IMR-90 (cell line): ENCODE measurements at regions not wholly inside any gene's neighbourhood (a gene's known extent, or its start where the extent isn't known, plus 50 kb on each side); places are given as distances from the start of the nearest gene placed in this dataset.

ENCODE experiments used
- ATAC-seq: fragments of 200-7000 bp; cut with Tn5 transposase; 2 replicates; pipeline ENCODE4 v1.9.1; 2020; ENCODE audit warnings: low read depth, mild to moderate bottlenecking, moderate library complexity
- BruUV-seq: library from RNA; stranded (reverse); fragments of 400-500 nt; replicated peaks from 2 replicates; lab custom pipeline; 2021; lab: Mats Ljungman, UMichigan
- CTCF ChIA-PET: fragments of 300-600 bp; formaldehyde crosslinking; extraction: SDS; loops from one replicate; lab custom pipeline; 2021; ENCODE audit warnings: antibody characterized with exemption; lab: Yijun Ruan, JAX
- POLR2A ChIA-PET: fragments of 300-600 bp; sonication (Branson Sonifier 250); formaldehyde crosslinking; loops from one replicate; lab custom pipeline; 2022; ENCODE audit warnings: antibody characterized with exemption; ENCODE audit not compliant: unreplicated experiment; lab: Charles Lee
- DNase-seq: peaks from one replicate; pipeline ENCODE4 v3.0.0; 2013
- H2AFZ ChIP-seq: replicated peaks from 2 replicates; pipeline ENCODE3; 2013; ENCODE audit warnings: low read length, mild to moderate bottlenecking; ENCODE audit not compliant: poor library complexity
- H2AK5ac ChIP-seq: 2 replicates; pipeline ENCODE4 v1.6.1; 2013; ENCODE audit warnings: low read depth, low read length, inconsistent platforms
- H2AK9ac ChIP-seq: replicated peaks from 2 replicates; pipeline ENCODE3; 2013; ENCODE audit warnings: mild to moderate bottlenecking, low read depth, low read length, moderate library complexity; ENCODE audit not compliant: poor library complexity
- H2BK120ac ChIP-seq: 2 replicates; pipeline ENCODE4 v1.6.1; 2013; ENCODE audit warnings: low read depth, low read length, inconsistent platforms
- H2BK15ac ChIP-seq: 3 replicates; pipeline ENCODE4 v1.6.1; 2013; ENCODE audit warnings: low read depth, low read length, inconsistent platforms
- H2BK20ac ChIP-seq: 2 replicates; pipeline ENCODE4 v1.6.1; 2013; ENCODE audit warnings: low read depth, mild to moderate bottlenecking, inconsistent platforms, low read length, moderate library complexity
- H2BK5ac ChIP-seq: 2 replicates; pipeline ENCODE4 v1.6.1; 2013; ENCODE audit warnings: mild to moderate bottlenecking, low read depth, low read length, inconsistent platforms; ENCODE audit not compliant: poor library complexity, severe bottlenecking
- H3K14ac ChIP-seq: replicated peaks from 2 replicates; pipeline ENCODE4 v1.6.1; 2013; ENCODE audit warnings: low read depth, low read length, inconsistent platforms
- H3K18ac ChIP-seq: 2 replicates; pipeline ENCODE4 v1.6.1; 2013; ENCODE audit warnings: low read depth, low read length, control low read depth
- H3K23ac ChIP-seq: 2 replicates; pipeline ENCODE4 v1.6.1; 2013; ENCODE audit warnings: low read depth, low read length, inconsistent platforms
- H3K27ac ChIP-seq: 2 replicates; pipeline ENCODE4 v1.5.1; 2013; ENCODE audit warnings: mild to moderate bottlenecking, control low read depth, low read length; ENCODE audit not compliant: insufficient read depth
- H3K27me3 ChIP-seq: 2 replicates; pipeline ENCODE4 v1.6.1; 2013; ENCODE audit warnings: low read length; ENCODE audit not compliant: control insufficient read depth, insufficient read depth
- H3K36me3 ChIP-seq: 2 replicates; pipeline ENCODE4 v1.6.1; 2013; ENCODE audit warnings: low read length, mixed read lengths; ENCODE audit not compliant: control insufficient read depth, insufficient read depth
- H3K4ac ChIP-seq: 2 replicates; pipeline ENCODE4 v1.6.1; 2013; ENCODE audit warnings: low read depth, low read length, inconsistent platforms
- H3K4me1 ChIP-seq: 2 replicates; pipeline ENCODE4 v1.6.1; 2013; ENCODE audit warnings: low read length, mixed read lengths; ENCODE audit not compliant: control insufficient read depth, insufficient read depth
- H3K4me2 ChIP-seq: 2 replicates; pipeline ENCODE4 v1.6.1; 2013; ENCODE audit warnings: low read depth, mild to moderate bottlenecking, control low read depth, low read length, moderate library complexity
- H3K4me3 ChIP-seq: 2 replicates; pipeline ENCODE4 v1.5.1; 2013; ENCODE audit warnings: low read depth, mild to moderate bottlenecking, control low read depth, low read length, moderate library complexity; ENCODE audit not compliant: insufficient read depth
- H3K56ac ChIP-seq: 2 replicates; pipeline ENCODE4 v1.6.1; 2013; ENCODE audit warnings: low read length, inconsistent platforms; ENCODE audit not compliant: insufficient read depth; ENCODE audit errors: extremely low read depth
- H3K79me1 ChIP-seq, 2 experiments: 2 replicates each; pipeline ENCODE4 v1.6.1; 2013; ENCODE audit warnings: low read length in 2 of 2, inconsistent platforms in 1 of 2, low read depth in 1 of 2
- H3K9ac ChIP-seq: 2 replicates; pipeline ENCODE4 v1.6.1; 2013; ENCODE audit warnings: low read depth, low read length, control low read depth
- H3K9me1 ChIP-seq: 2 replicates; pipeline ENCODE4 v1.6.1; 2013; ENCODE audit warnings: low read length, inconsistent platforms; ENCODE audit not compliant: insufficient read depth
- H3K9me3 ChIP-seq: 2 replicates; pipeline ENCODE4 v1.6.1; 2013; ENCODE audit warnings: low read length; ENCODE audit not compliant: control insufficient read depth, insufficient read depth
- H4K20me1 ChIP-seq: 2 replicates; pipeline ENCODE4 v1.6.1; 2013; ENCODE audit warnings: low read length, inconsistent platforms; ENCODE audit not compliant: insufficient read depth
- H4K5ac ChIP-seq: 2 replicates; pipeline ENCODE4 v1.6.1; 2013; ENCODE audit warnings: mild to moderate bottlenecking, low read depth, low read length, control low read depth
- H4K8ac ChIP-seq, 2 experiments: 2 replicates each; pipeline ENCODE4 v1.6.1; 2013; ENCODE audit warnings: low read depth in 2 of 2, low read length in 2 of 2, control low read depth in 1 of 2, inconsistent platforms in 1 of 2
- H4K91ac ChIP-seq: 2 replicates; pipeline ENCODE4 v1.6.1; 2013; ENCODE audit warnings: low read depth, low read length, inconsistent platforms; ENCODE audit not compliant: insufficient read depth
- BHLHE40 ChIP-seq: fragments of 150-350 bp; IDR thresholded peaks from 2 replicates; pipeline ENCODE4 v1.6.1; 2016; ENCODE audit warnings: mild to moderate bottlenecking, low read depth, low read length
- CEBPB ChIP-seq: IDR thresholded peaks from 2 replicates; pipeline ENCODE4 v1.6.1; 2012; ENCODE audit warnings: low read depth, low read length, improper control_type of control experiment
- CHD1 ChIP-seq: IDR thresholded peaks from 2 replicates; pipeline ENCODE4 v1.6.1; 2012; ENCODE audit warnings: low read depth, low read length, improper control_type of control experiment
- CTCF ChIP-seq: conservative IDR thresholded peaks from 2 replicates; pipeline ENCODE4 v1.5.1; 2012; ENCODE audit warnings: mild to moderate bottlenecking, low read depth, low read length, improper control_type of control experiment
- ELK1 ChIP-seq: fragments of 150-350 bp; IDR thresholded peaks from 2 replicates; pipeline ENCODE4 v1.6.1; 2016; ENCODE audit warnings: low read depth, mild to moderate bottlenecking, low read length, moderate library complexity, borderline replicate concordance
- FOS ChIP-seq: fragments of 150-350 bp; IDR thresholded peaks from 2 replicates; pipeline ENCODE4 v1.6.1; 2016; ENCODE audit warnings: low read depth, low read length
- MAFK ChIP-seq: IDR thresholded peaks from 2 replicates; pipeline ENCODE4 v1.6.1; 2012; ENCODE audit warnings: low read depth, low read length, improper control_type of control experiment
- MAZ ChIP-seq: IDR thresholded peaks from 2 replicates; pipeline ENCODE4 v1.6.1; 2012; ENCODE audit warnings: low read depth, mild to moderate bottlenecking, low read length, improper control_type of control experiment, moderate library complexity, borderline replicate concordance
- MXI1 ChIP-seq: IDR thresholded peaks from 2 replicates; pipeline ENCODE4 v1.6.1; 2012; ENCODE audit warnings: low read depth, mild to moderate bottlenecking, low read length, moderate library complexity, borderline replicate concordance
- NFE2L2 ChIP-seq: fragments of 150-350 bp; IDR thresholded peaks from 2 replicates; pipeline ENCODE4 v1.6.1; 2016; ENCODE audit warnings: low read depth, mild to moderate bottlenecking, low read length
- POLR2A ChIP-seq: IDR thresholded peaks from 2 replicates; pipeline ENCODE4 v1.6.1; 2012; ENCODE audit warnings: mild to moderate bottlenecking, low read depth, low read length
- RAD21 ChIP-seq: IDR thresholded peaks from 2 replicates; pipeline ENCODE4 v1.6.1; 2012; ENCODE audit warnings: low read length, improper control_type of control experiment
- RCOR1 ChIP-seq: IDR thresholded peaks from 2 replicates; pipeline ENCODE4 v1.6.1; 2012; ENCODE audit warnings: mild to moderate bottlenecking, low read length, improper control_type of control experiment; ENCODE audit not compliant: insufficient replicate concordance
- RFX5 ChIP-seq: IDR thresholded peaks from 2 replicates; pipeline ENCODE4 v1.8.0; 2012; ENCODE audit warnings: low read depth, mild to moderate bottlenecking, low read length, moderate library complexity
- SMC3 ChIP-seq: fragments of 150-350 bp; IDR thresholded peaks from 2 replicates; pipeline ENCODE4 v1.6.1; 2016; ENCODE audit warnings: low read depth, mild to moderate bottlenecking, antibody characterized with exemption, low read length, moderate library complexity
- USF2 ChIP-seq: fragments of 150-350 bp; IDR thresholded peaks from 2 replicates; pipeline ENCODE4 v1.6.1; 2017; ENCODE audit warnings: mild to moderate bottlenecking, antibody characterized with exemption, low read length, low read depth
- WGBS, 2 experiments: methylation state at CpG; one replicate each; pipeline versions ENCODE4 v1.1.5 to v1.1.7; 2013; ENCODE audit warnings: missing lambda C conversion rate in 2 of 2; ENCODE audit not compliant: insufficient read length in 1 of 2; ENCODE audit errors: extremely low coverage in 2 of 2; 5-methylcytosine and 5-hydroxymethylcytosine counted together
- dilution Hi-C: fragments of 300-500 bp; cut with HindIII; formaldehyde crosslinking; loops from one replicate; pipeline ENCODE4 v1.14.3; 2018; ENCODE audit warnings: low sequenced_read_pairs; ENCODE audit not compliant: unreplicated experiment
- in situ Hi-C: fragments of 300-500 bp; cut with MboI; formaldehyde crosslinking; loops from 3 replicates; pipeline ENCODE4 v1.14.3; 2019; ENCODE audit warnings: low sequenced_read_pairs, inconsistent platforms, mixed read lengths
- intact Hi-C: fragments of 100-400 bp; cut with micrococcal nuclease; formaldehyde crosslinking; loops from 2 replicates; pipeline ENCODE4 v1.10.0; 2022

GRCh38 chr3:25883492-25883891 lies 93.6 kb downstream of the OXSM start:
- ChIA-PET POLR2A (no interaction called here), CTCF (no interaction called here)
- Histone ChIP-seq H2BK5ac (no peak overlapping the region), H3K18ac (no peak overlapping the region), H3K9ac (no peak overlapping the region), H4K8ac (no peak overlapping the region), H3K27ac (no peak overlapping the region), H4K91ac (no peak overlapping the region), H3K27me3 (no peaks in the 10 kb centered on the region), H2AK9ac (no peak overlapping the region), H3K36me3 (no peaks in the 10 kb centered on the region), H3K4me3 (no peak overlapping the region), H3K9me1 (no peaks in the 10 kb centered on the region), H3K23ac (no peak overlapping the region), H2BK20ac (no peak overlapping the region), H4K20me1 (no peaks in the 10 kb centered on the region), H2AFZ (no peak overlapping the region), H3K79me1 (no peaks in the 10 kb centered on the region), H3K56ac (no peak overlapping the region), H2AK5ac (no peak overlapping the region), H2BK120ac (no peak overlapping the region), H3K4me1 (no peaks in the 10 kb centered on the region), H3K9me3 (no peaks in the 10 kb centered on the region), H2BK15ac (no peak overlapping the region), H3K4ac (no peak overlapping the region), H3K4me2 (no peak overlapping the region), H4K5ac (no peak overlapping the region), H3K14ac (no peak overlapping the region)
- in situ Hi-C loops: no loop called here
- no peak for DNase-seq
- no TSS peak for BruUV-seq
- dilution Hi-C loops: no loop called here
- no CpG with 5 or more reads among the region's 1 CpG for WGBS, 2 experiments
- intact Hi-C loops: no loop called here
- TF ChIP-seq RAD21: no peak
- no peak for TF ChIP-seq SMC3
- TF ChIP-seq NFE2L2: no peak
- TF ChIP-seq RFX5: no peak
- TF ChIP-seq USF2: no peak
- no peak for TF ChIP-seq FOS
- TF ChIP-seq RCOR1: no peak
- TF ChIP-seq BHLHE40: no peak
- no peak for TF ChIP-seq MAFK
- no peak for TF ChIP-seq CHD1
- TF ChIP-seq CTCF: no peak
- no peak for TF ChIP-seq POLR2A
- TF ChIP-seq ELK1: no peak
- no peak for TF ChIP-seq MAZ
- TF ChIP-seq CEBPB: no peak
- no peak for TF ChIP-seq MXI1
- ATAC-seq: no peak
